IMR-90 (cell line): ENCODE measurements at regions not wholly inside any gene's neighbourhood (a gene's known extent, or its start where the extent isn't known, plus 50 kb on each side); places are given as distances from the start of the nearest gene placed in this dataset.

Experiments used
- ATAC-seq: fragments of 200-7000 bp; cut with Tn5 transposase; 2 replicates; pipeline ENCODE4 v1.9.1; 2020; ENCODE audit warnings: low read depth, mild to moderate bottlenecking, moderate library complexity
- BruUV-seq: library from RNA; stranded (reverse); fragments of 400-500 nt; replicated peaks from 2 replicates; lab custom pipeline; 2021; lab: Mats Ljungman, UMichigan
- CTCF ChIA-PET: fragments of 300-600 bp; formaldehyde crosslinking; extraction: SDS; loops from one replicate; lab custom pipeline; 2021; ENCODE audit warnings: antibody characterized with exemption; lab: Yijun Ruan, JAX
- POLR2A ChIA-PET: fragments of 300-600 bp; sonication (Branson Sonifier 250); formaldehyde crosslinking; loops from one replicate; lab custom pipeline; 2022; ENCODE audit warnings: antibody characterized with exemption; ENCODE audit not compliant: unreplicated experiment; lab: Charles Lee
- DNase-seq: peaks from one replicate; pipeline ENCODE4 v3.0.0; 2013
- H2AFZ ChIP-seq: replicated peaks from 2 replicates; pipeline ENCODE3; 2013; ENCODE audit warnings: low read length, mild to moderate bottlenecking; ENCODE audit not compliant: poor library complexity
- H2AK5ac ChIP-seq: 2 replicates; pipeline ENCODE4 v1.6.1; 2013; ENCODE audit warnings: low read depth, low read length, inconsistent platforms
- H2AK9ac ChIP-seq: replicated peaks from 2 replicates; pipeline ENCODE3; 2013; ENCODE audit warnings: mild to moderate bottlenecking, low read depth, low read length, moderate library complexity; ENCODE audit not compliant: poor library complexity
- H2BK120ac ChIP-seq: 2 replicates; pipeline ENCODE4 v1.6.1; 2013; ENCODE audit warnings: low read depth, low read length, inconsistent platforms
- H2BK15ac ChIP-seq: 3 replicates; pipeline ENCODE4 v1.6.1; 2013; ENCODE audit warnings: low read depth, low read length, inconsistent platforms
- H2BK20ac ChIP-seq: 2 replicates; pipeline ENCODE4 v1.6.1; 2013; ENCODE audit warnings: low read depth, mild to moderate bottlenecking, inconsistent platforms, low read length, moderate library complexity
- H2BK5ac ChIP-seq: 2 replicates; pipeline ENCODE4 v1.6.1; 2013; ENCODE audit warnings: mild to moderate bottlenecking, low read depth, low read length, inconsistent platforms; ENCODE audit not compliant: poor library complexity, severe bottlenecking
- H3K14ac ChIP-seq: replicated peaks from 2 replicates; pipeline ENCODE4 v1.6.1; 2013; ENCODE audit warnings: low read depth, low read length, inconsistent platforms
- H3K18ac ChIP-seq: 2 replicates; pipeline ENCODE4 v1.6.1; 2013; ENCODE audit warnings: low read depth, low read length, control low read depth
- H3K23ac ChIP-seq: 2 replicates; pipeline ENCODE4 v1.6.1; 2013; ENCODE audit warnings: low read depth, low read length, inconsistent platforms
- H3K27ac ChIP-seq: 2 replicates; pipeline ENCODE4 v1.5.1; 2013; ENCODE audit warnings: mild to moderate bottlenecking, control low read depth, low read length; ENCODE audit not compliant: insufficient read depth
- H3K27me3 ChIP-seq: 2 replicates; pipeline ENCODE4 v1.6.1; 2013; ENCODE audit warnings: low read length; ENCODE audit not compliant: control insufficient read depth, insufficient read depth
- H3K36me3 ChIP-seq: 2 replicates; pipeline ENCODE4 v1.6.1; 2013; ENCODE audit warnings: low read length, mixed read lengths; ENCODE audit not compliant: control insufficient read depth, insufficient read depth
- H3K4ac ChIP-seq: 2 replicates; pipeline ENCODE4 v1.6.1; 2013; ENCODE audit warnings: low read depth, low read length, inconsistent platforms
- H3K4me1 ChIP-seq: 2 replicates; pipeline ENCODE4 v1.6.1; 2013; ENCODE audit warnings: low read length, mixed read lengths; ENCODE audit not compliant: control insufficient read depth, insufficient read depth
- H3K4me2 ChIP-seq: 2 replicates; pipeline ENCODE4 v1.6.1; 2013; ENCODE audit warnings: low read depth, mild to moderate bottlenecking, control low read depth, low read length, moderate library complexity
- H3K4me3 ChIP-seq: 2 replicates; pipeline ENCODE4 v1.5.1; 2013; ENCODE audit warnings: low read depth, mild to moderate bottlenecking, control low read depth, low read length, moderate library complexity; ENCODE audit not compliant: insufficient read depth
- H3K56ac ChIP-seq: 2 replicates; pipeline ENCODE4 v1.6.1; 2013; ENCODE audit warnings: low read length, inconsistent platforms; ENCODE audit not compliant: insufficient read depth; ENCODE audit errors: extremely low read depth
- H3K79me1 ChIP-seq, 2 experiments: 2 replicates each; pipeline ENCODE4 v1.6.1; 2013; ENCODE audit warnings: low read length in 2 of 2, inconsistent platforms in 1 of 2, low read depth in 1 of 2
- H3K9ac ChIP-seq: 2 replicates; pipeline ENCODE4 v1.6.1; 2013; ENCODE audit warnings: low read depth, low read length, control low read depth
- H3K9me1 ChIP-seq: 2 replicates; pipeline ENCODE4 v1.6.1; 2013; ENCODE audit warnings: low read length, inconsistent platforms; ENCODE audit not compliant: insufficient read depth
- H3K9me3 ChIP-seq: 2 replicates; pipeline ENCODE4 v1.6.1; 2013; ENCODE audit warnings: low read length; ENCODE audit not compliant: control insufficient read depth, insufficient read depth
- H4K20me1 ChIP-seq: 2 replicates; pipeline ENCODE4 v1.6.1; 2013; ENCODE audit warnings: low read length, inconsistent platforms; ENCODE audit not compliant: insufficient read depth
- H4K5ac ChIP-seq: 2 replicates; pipeline ENCODE4 v1.6.1; 2013; ENCODE audit warnings: mild to moderate bottlenecking, low read depth, low read length, control low read depth
- H4K8ac ChIP-seq, 2 experiments: 2 replicates each; pipeline ENCODE4 v1.6.1; 2013; ENCODE audit warnings: low read depth in 2 of 2, low read length in 2 of 2, control low read depth in 1 of 2, inconsistent platforms in 1 of 2
- H4K91ac ChIP-seq: 2 replicates; pipeline ENCODE4 v1.6.1; 2013; ENCODE audit warnings: low read depth, low read length, inconsistent platforms; ENCODE audit not compliant: insufficient read depth
- BHLHE40 ChIP-seq: fragments of 150-350 bp; IDR thresholded peaks from 2 replicates; pipeline ENCODE4 v1.6.1; 2016; ENCODE audit warnings: mild to moderate bottlenecking, low read depth, low read length
- CEBPB ChIP-seq: IDR thresholded peaks from 2 replicates; pipeline ENCODE4 v1.6.1; 2012; ENCODE audit warnings: low read depth, low read length, improper control_type of control experiment
- CHD1 ChIP-seq: IDR thresholded peaks from 2 replicates; pipeline ENCODE4 v1.6.1; 2012; ENCODE audit warnings: low read depth, low read length, improper control_type of control experiment
- CTCF ChIP-seq: conservative IDR thresholded peaks from 2 replicates; pipeline ENCODE4 v1.5.1; 2012; ENCODE audit warnings: mild to moderate bottlenecking, low read depth, low read length, improper control_type of control experiment
- ELK1 ChIP-seq: fragments of 150-350 bp; IDR thresholded peaks from 2 replicates; pipeline ENCODE4 v1.6.1; 2016; ENCODE audit warnings: low read depth, mild to moderate bottlenecking, low read length, moderate library complexity, borderline replicate concordance
- FOS ChIP-seq: fragments of 150-350 bp; IDR thresholded peaks from 2 replicates; pipeline ENCODE4 v1.6.1; 2016; ENCODE audit warnings: low read depth, low read length
- MAFK ChIP-seq: IDR thresholded peaks from 2 replicates; pipeline ENCODE4 v1.6.1; 2012; ENCODE audit warnings: low read depth, low read length, improper control_type of control experiment
- MAZ ChIP-seq: IDR thresholded peaks from 2 replicates; pipeline ENCODE4 v1.6.1; 2012; ENCODE audit warnings: low read depth, mild to moderate bottlenecking, low read length, improper control_type of control experiment, moderate library complexity, borderline replicate concordance
- MXI1 ChIP-seq: IDR thresholded peaks from 2 replicates; pipeline ENCODE4 v1.6.1; 2012; ENCODE audit warnings: low read depth, mild to moderate bottlenecking, low read length, moderate library complexity, borderline replicate concordance
- NFE2L2 ChIP-seq: fragments of 150-350 bp; IDR thresholded peaks from 2 replicates; pipeline ENCODE4 v1.6.1; 2016; ENCODE audit warnings: low read depth, mild to moderate bottlenecking, low read length
- POLR2A ChIP-seq: IDR thresholded peaks from 2 replicates; pipeline ENCODE4 v1.6.1; 2012; ENCODE audit warnings: mild to moderate bottlenecking, low read depth, low read length
- RAD21 ChIP-seq: IDR thresholded peaks from 2 replicates; pipeline ENCODE4 v1.6.1; 2012; ENCODE audit warnings: low read length, improper control_type of control experiment
- RCOR1 ChIP-seq: IDR thresholded peaks from 2 replicates; pipeline ENCODE4 v1.6.1; 2012; ENCODE audit warnings: mild to moderate bottlenecking, low read length, improper control_type of control experiment; ENCODE audit not compliant: insufficient replicate concordance
- RFX5 ChIP-seq: IDR thresholded peaks from 2 replicates; pipeline ENCODE4 v1.8.0; 2012; ENCODE audit warnings: low read depth, mild to moderate bottlenecking, low read length, moderate library complexity
- SMC3 ChIP-seq: fragments of 150-350 bp; IDR thresholded peaks from 2 replicates; pipeline ENCODE4 v1.6.1; 2016; ENCODE audit warnings: low read depth, mild to moderate bottlenecking, antibody characterized with exemption, low read length, moderate library complexity
- USF2 ChIP-seq: fragments of 150-350 bp; IDR thresholded peaks from 2 replicates; pipeline ENCODE4 v1.6.1; 2017; ENCODE audit warnings: mild to moderate bottlenecking, antibody characterized with exemption, low read length, low read depth
- WGBS, 2 experiments: methylation state at CpG; one replicate each; pipeline versions ENCODE4 v1.1.5 to v1.1.7; 2013; ENCODE audit warnings: missing lambda C conversion rate in 2 of 2; ENCODE audit not compliant: insufficient read length in 1 of 2; ENCODE audit errors: extremely low coverage in 2 of 2; 5-methylcytosine and 5-hydroxymethylcytosine counted together
- dilution Hi-C: fragments of 300-500 bp; cut with HindIII; formaldehyde crosslinking; loops from one replicate; pipeline ENCODE4 v1.14.3; 2018; ENCODE audit warnings: low sequenced_read_pairs; ENCODE audit not compliant: unreplicated experiment
- in situ Hi-C: fragments of 300-500 bp; cut with MboI; formaldehyde crosslinking; loops from 3 replicates; pipeline ENCODE4 v1.14.3; 2019; ENCODE audit warnings: low sequenced_read_pairs, inconsistent platforms, mixed read lengths
- intact Hi-C: fragments of 100-400 bp; cut with micrococcal nuclease; formaldehyde crosslinking; loops from 2 replicates; pipeline ENCODE4 v1.10.0; 2022

DNA sequence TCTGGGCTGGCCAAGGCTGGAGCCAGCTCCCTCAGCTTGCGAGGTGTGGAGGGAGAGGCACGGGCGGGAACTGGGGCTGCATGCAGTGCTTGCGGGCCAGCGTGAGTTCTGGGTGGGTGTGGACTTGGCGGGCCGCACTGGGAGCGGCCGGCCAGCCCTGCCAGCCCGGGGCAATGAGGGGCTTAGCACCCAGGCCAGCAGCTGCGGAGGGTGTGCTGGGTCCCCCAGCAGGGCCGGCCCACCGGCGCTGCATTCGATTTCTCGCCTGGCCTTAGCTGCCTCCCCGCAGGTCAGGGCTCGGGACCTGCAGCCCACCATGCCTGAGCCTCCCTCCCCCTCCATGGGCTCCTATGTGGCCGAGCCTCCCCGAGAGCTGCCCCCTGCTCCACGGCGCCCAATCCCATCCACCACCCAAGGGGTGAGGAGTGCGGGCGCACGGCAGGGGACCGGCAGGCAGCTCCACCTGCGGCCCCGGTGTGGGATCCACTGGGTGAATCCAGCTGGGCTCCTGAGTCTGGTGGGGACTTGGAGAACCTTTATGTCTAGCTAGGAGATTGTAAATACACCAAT is 302.6 kb upstream of the ADAMTS16 start:
- H3K4me2 ChIP-seq = no peak overlapping the region
- no peaks in the 10 kb centered on the region for H3K9me1 ChIP-seq
- no peak overlapping the region for H2BK20ac ChIP-seq
- no peak overlapping the region for H2AK5ac ChIP-seq
- no peaks in the 10 kb centered on the region for H4K20me1 ChIP-seq
- BruUV-seq = no TSS peak
- H3K27me3 ChIP-seq = no peaks in the 10 kb centered on the region
- H2BK15ac ChIP-seq = no peak overlapping the region
- DNase-seq = no peak
- no peak overlapping the region for H3K18ac ChIP-seq
- CTCF ChIA-PET = no interaction called here
- ATAC-seq = no peak
- H3K9me3 ChIP-seq = peaks cover 17% of the 10 kb centered on the region
- no peaks in the 10 kb centered on the region for H3K36me3 ChIP-seq
- H4K5ac ChIP-seq = no peak overlapping the region
- no peak overlapping the region for H2AK9ac ChIP-seq
- dilution Hi-C loops = no loop called here
- H2BK5ac ChIP-seq = no peak overlapping the region
- in situ Hi-C loops = no loop called here
- 73% methylated on average over 7 of the region's 28 CpGs; no CpG with 5 or more reads in 1 of the 2 experiments for WGBS, 2 experiments
- POLR2A ChIA-PET = no interaction called here
- intact Hi-C loops = no loop called here
- no peak overlapping the region for H3K23ac ChIP-seq
- no peak overlapping the region for H2BK120ac ChIP-seq
- H3K56ac ChIP-seq = no peak overlapping the region
- no peak overlapping the region for H3K4me3 ChIP-seq
- H3K14ac ChIP-seq = no peak overlapping the region
- H3K9ac ChIP-seq = no peak overlapping the region
- no peaks in the 10 kb centered on the region for H3K4me1 ChIP-seq
- no peak overlapping the region for H4K91ac ChIP-seq
- H3K79me1 ChIP-seq = no peaks in the 10 kb centered on the region
- no peak overlapping the region for H2AFZ ChIP-seq
- no peak overlapping the region for H4K8ac ChIP-seq
- H3K4ac ChIP-seq = no peak overlapping the region
- TF ChIP-seq RAD21 (no peak), CTCF (no peak), FOS (no peak), MAZ (no peak), SMC3 (no peak), RFX5 (no peak), POLR2A (no peak), RCOR1 (no peak), BHLHE40 (no peak), CEBPB (no peak), CHD1 (no peak), USF2 (no peak), ELK1 (no peak), MXI1 (no peak), MAFK (no peak), NFE2L2 (no peak)
- no peak overlapping the region for H3K27ac ChIP-seq
